GM23338 (cell line): ENCODE measurements at regions not wholly inside any gene's neighbourhood (a gene's known extent, or its start where the extent isn't known, plus 50 kb on each side); places are given as distances from the start of the nearest gene placed in this dataset.

Experiments used
- ATAC-seq: fragments of 200-7000 bp; cut with Tn5 transposase; 3 replicates; pipeline ENCODE4 v1.9.1; 2020
- DNase-seq: peaks from one replicate; pipeline ENCODE4 v3.0.0-alpha.2; 2015; ENCODE audit warnings: low spot score
- H2AFZ ChIP-seq: fragments of 200-600 bp; sonication (generic); 2 replicates; pipeline ENCODE4 v1.8.0; 2016; ENCODE audit warnings: antibody characterized with exemption, mild to moderate bottlenecking, moderate library complexity
- H3F3A ChIP-seq: fragments of 200-600 bp; sonication (generic); replicated peaks from 2 replicates; pipeline ENCODE4 v1.8.0; 2017; ENCODE audit warnings: antibody characterized with exemption, mixed run types, low read depth
- H3K27ac ChIP-seq: fragments of 200-600 bp; sonication (generic); 2 replicates; pipeline ENCODE4 v1.6.1; 2016; ENCODE audit warnings: low read depth
- H3K27me3 ChIP-seq: fragments of 200-600 bp; sonication (generic); 2 replicates; pipeline ENCODE4 v1.8.0; 2016; ENCODE audit warnings: mild to moderate bottlenecking, mixed run types, moderate library complexity; ENCODE audit not compliant: insufficient read depth
- H3K36me3 ChIP-seq: fragments of 200-600 bp; sonication (generic); 2 replicates; pipeline ENCODE4 v1.8.0; 2016; ENCODE audit warnings: mild to moderate bottlenecking; ENCODE audit not compliant: insufficient read depth
- H3K4me1 ChIP-seq: fragments of 200-600 bp; sonication (generic); 2 replicates; pipeline ENCODE4 v1.8.0; 2016; ENCODE audit warnings: mild to moderate bottlenecking, moderate library complexity; ENCODE audit not compliant: insufficient read depth
- H3K4me2 ChIP-seq: fragments of 200-600 bp; sonication (generic); 2 replicates; pipeline ENCODE4 v1.7.1; 2017; ENCODE audit warnings: mixed run types
- H3K4me3 ChIP-seq: fragments of 200-600 bp; sonication (generic); 2 replicates; pipeline ENCODE4 v1.6.1; 2016; ENCODE audit warnings: mixed run types
- H3K79me2 ChIP-seq: fragments of 200-600 bp; sonication (generic); replicated peaks from 2 replicates; pipeline ENCODE4 v1.8.0; 2017; ENCODE audit warnings: mild to moderate bottlenecking; ENCODE audit not compliant: insufficient read depth
- H3K9me2 ChIP-seq: fragments of 200-600 bp; sonication (generic); 2 replicates; pipeline ENCODE4 v1.8.0; 2017; ENCODE audit not compliant: insufficient read depth
- H4K20me1 ChIP-seq: fragments of 200-600 bp; sonication (generic); replicated peaks from 2 replicates; pipeline ENCODE4 v1.8.0; 2017; ENCODE audit warnings: mild to moderate bottlenecking; ENCODE audit not compliant: insufficient read depth
- H3K27ac Mint-ChIP-seq: 2 replicates; pipeline ENCODE4 v1.8.0; 2020; ENCODE audit warnings: inconsistent platforms, mild to moderate bottlenecking, moderate library complexity, mixed read lengths
- H3K27me3 Mint-ChIP-seq: 3 replicates; pipeline ENCODE4 v1.8.0; 2022; ENCODE audit warnings: low read depth, mild to moderate bottlenecking, moderate library complexity, mixed read lengths, inconsistent platforms; ENCODE audit not compliant: insufficient read depth, poor library complexity
- H3K36me3 Mint-ChIP-seq: 3 replicates; pipeline ENCODE4 v1.8.0; 2021; ENCODE audit warnings: low read depth, mild to moderate bottlenecking, inconsistent platforms, moderate library complexity, mixed read lengths
- H3K4me1 Mint-ChIP-seq: 3 replicates; pipeline ENCODE4 v1.8.0; 2020; ENCODE audit warnings: mild to moderate bottlenecking, inconsistent platforms, mixed read lengths
- H3K4me3 Mint-ChIP-seq: 3 replicates; pipeline ENCODE4 v1.8.0; 2021; ENCODE audit warnings: moderate library complexity, mild to moderate bottlenecking, inconsistent platforms, mixed read lengths
- H3K9me3 Mint-ChIP-seq: 3 replicates; pipeline ENCODE4 v1.8.0; 2020; ENCODE audit warnings: moderate library complexity, mild to moderate bottlenecking, inconsistent platforms, mixed read lengths
- CTCF ChIP-seq, 2 experiments: fragments of 200-600 bp in 1 of 2; sonication (generic) in 1 of 2; conservative IDR thresholded peaks; 2 replicates each; pipeline versions ENCODE4 v1.5.1 to v1.6.1; 2016 to 2017; ENCODE audit warnings: antibody characterized with exemption in 2 of 2, low read depth in 2 of 2, mild to moderate bottlenecking in 2 of 2, moderate library complexity in 1 of 2
- EZH2 ChIP-seq: fragments of 200-600 bp; sonication (generic); IDR thresholded peaks from one replicate; pipeline ENCODE4 v1.8.0; 2017; ENCODE audit warnings: antibody characterized with exemption, mild to moderate bottlenecking, low read depth; ENCODE audit not compliant: unreplicated experiment
- POLR2AphosphoS5 ChIP-seq: IDR thresholded peaks from 2 replicates; pipeline ENCODE4 v1.6.1; 2016; ENCODE audit warnings: antibody characterized with exemption, low read depth
- STAT1 ChIP-seq: IDR thresholded peaks from one replicate; pipeline ENCODE4 v1.6.1; 2016; ENCODE audit warnings: antibody characterized with exemption; ENCODE audit not compliant: unreplicated experiment
- ZNF331 ChIP-seq: fragments of 250-450 bp; sonication (Bioruptor Pico); IDR thresholded peaks from 2 replicates; pipeline ENCODE4 v1.5.0; 2020; ENCODE audit warnings: low read depth, mild to moderate bottlenecking, moderate library complexity
- ZNF462 ChIP-seq: fragments of 250-450 bp; sonication (Bioruptor Pico); IDR thresholded peaks from 2 replicates; pipeline ENCODE4 v1.5.0; 2020; ENCODE audit warnings: mild to moderate bottlenecking, moderate library complexity

GRCh38 chr1:80915491-80915890 is 885.2 kb upstream of the ADGRL2 start:
- ATAC-seq = no peak
- Histone ChIP-seq H3K79me2 (no peaks in the 10 kb centered on the region), H3F3A (no peaks in the 10 kb centered on the region), H3K4me1 (no peaks in the 10 kb centered on the region), H3K27me3 (no peaks in the 10 kb centered on the region), H3K4me2 (no peak overlapping the region), H3K4me3 (no peak overlapping the region), H3K27ac (no peak overlapping the region), H3K36me3 (no peaks in the 10 kb centered on the region), H2AFZ (no peak overlapping the region), H4K20me1 (no peaks in the 10 kb centered on the region), H3K9me2 (no peaks in the 10 kb centered on the region)
- TF ChIP-seq ZNF331 (CRISPR knock-in tag) (no peak), ZNF462 (CRISPR knock-in tag) (no peak), EZH2 (no peak), POLR2AphosphoS5 (no peak), STAT1 (no peak), CTCF (conservative IDR thresholded peaks at IDR 0.05; ENCODE audit: low read depth in 2 of 2) (no peak)
- no peak overlapping the region for H3K27ac Mint-ChIP-seq
- no peak for DNase-seq
- H3K9me3 Mint-ChIP-seq = no peaks in the 10 kb centered on the region; the same call in 2 of the 3 replicates
- H3K27me3 Mint-ChIP-seq = no peaks in the 10 kb centered on the region
- H3K4me1 Mint-ChIP-seq = peaks cover 6% of the 10 kb centered on the region; the same call in 1 of the 3 replicates
- H3K4me3 Mint-ChIP-seq = no peak overlapping the region
- H3K36me3 Mint-ChIP-seq = no peaks in the 10 kb centered on the region
